ENCODE measurements at regions not wholly inside any gene's neighbourhood (a gene's known extent, or its start where the extent isn't known, plus 50 kb on each side); places are given as distances from the start of the nearest gene placed in this dataset.
"Not testable (repeated sequence)": the region's sequence is repeated elsewhere in the genome, so short reads cannot be mapped to it uniquely, and the experiment has no call there.

- DNase-seq (ENCODE audit: low read depth): no peak
These were observed 51.3 kb upstream of the SUB1 start for GRCh38 chr5:32534041-32534440.

- DNase-seq (ENCODE audit: low read depth): peak; percentile 39
These were observed 53.4 kb upstream of the SUB1 start for GRCh38 chr5:32531885-32532520.

GRCh38 chr5:32527321-32527720 lies 58.0 kb upstream of the SUB1 start:
- not testable (repeated sequence) for DNase-seq (ENCODE audit: low read depth)

- no peak for DNase-seq (ENCODE audit: low read depth)
These were observed 58.5 kb upstream of the SUB1 start for GRCh38 chr5:32526810-32527209.

- no peak for DNase-seq (ENCODE audit: low read depth)
These were observed 61.7 kb upstream of the SUB1 start for GRCh38 chr5:32523625-32524024.

GRCh38 chr5:32522429-32523143 lies 62.8 kb upstream of the SUB1 start:
- DNase-seq (ENCODE audit: low read depth): no peak

- DNase-seq (ENCODE audit: low read depth): no peak
These were observed 63.9 kb upstream of the SUB1 start for GRCh38 chr5:32521481-32521880.

- DNase-seq (ENCODE audit: low read depth): no peak
These were observed 64.4 kb upstream of the SUB1 start for GRCh38 chr5:32520972-32521371.

GRCh38 chr5:32520356-32520755 lies 65.0 kb upstream of the SUB1 start:
- no peak for DNase-seq (ENCODE audit: low read depth)

GRCh38 chr5:32519508-32519907 lies 65.8 kb upstream of the SUB1 start:
- no peak for DNase-seq (ENCODE audit: low read depth)

- no peak for DNase-seq (ENCODE audit: low read depth)
These were observed 70.3 kb upstream of the ZFR start for GRCh38 chr5:32514806-32515205.

GRCh38 chr5:32512926-32513325 lies 68.4 kb upstream of the ZFR start:
- DNase-seq (ENCODE audit: low read depth): no peak

- no peak for DNase-seq (ENCODE audit: low read depth)
These were observed 67.3 kb upstream of the ZFR start for GRCh38 chr5:32511776-32512374.

GRCh38 chr5:32510860-32511259 lies 66.3 kb upstream of the ZFR start:
- DNase-seq (ENCODE audit: low read depth): no peak

- DNase-seq (ENCODE audit: low read depth): no peak
These were observed 64.6 kb upstream of the ZFR start for GRCh38 chr5:32508806-32509805.

- DNase-seq (ENCODE audit: low read depth): no peak
These were observed 63.3 kb upstream of the ZFR start for GRCh38 chr5:32507738-32508434.

- DNase-seq (ENCODE audit: low read depth): no peak
These were observed 62.3 kb upstream of the ZFR start for GRCh38 chr5:32506799-32507198.

GRCh38 chr5:32506201-32506661 lies 61.7 kb upstream of the ZFR start:
- no peak for DNase-seq (ENCODE audit: low read depth)

- DNase-seq (ENCODE audit: low read depth): no peak
These were observed 61.2 kb upstream of the ZFR start for GRCh38 chr5:32505756-32506155.

- DNase-seq (ENCODE audit: low read depth): no peak
These were observed 60.6 kb upstream of the ZFR start for GRCh38 chr5:32504989-32505596.

Measured in activated T-helper 9 cell treated with anti-CD3 and anti-CD28 coated beads, Interleukin-2, amount 50 U/mL, for 16 hours (primary cell).